ENCODE measurements at regions not wholly inside any gene's neighbourhood (a gene's known extent, or its start where the extent isn't known, plus 50 kb on each side); places are given as distances from the start of the nearest gene placed in this dataset.

DNA sequence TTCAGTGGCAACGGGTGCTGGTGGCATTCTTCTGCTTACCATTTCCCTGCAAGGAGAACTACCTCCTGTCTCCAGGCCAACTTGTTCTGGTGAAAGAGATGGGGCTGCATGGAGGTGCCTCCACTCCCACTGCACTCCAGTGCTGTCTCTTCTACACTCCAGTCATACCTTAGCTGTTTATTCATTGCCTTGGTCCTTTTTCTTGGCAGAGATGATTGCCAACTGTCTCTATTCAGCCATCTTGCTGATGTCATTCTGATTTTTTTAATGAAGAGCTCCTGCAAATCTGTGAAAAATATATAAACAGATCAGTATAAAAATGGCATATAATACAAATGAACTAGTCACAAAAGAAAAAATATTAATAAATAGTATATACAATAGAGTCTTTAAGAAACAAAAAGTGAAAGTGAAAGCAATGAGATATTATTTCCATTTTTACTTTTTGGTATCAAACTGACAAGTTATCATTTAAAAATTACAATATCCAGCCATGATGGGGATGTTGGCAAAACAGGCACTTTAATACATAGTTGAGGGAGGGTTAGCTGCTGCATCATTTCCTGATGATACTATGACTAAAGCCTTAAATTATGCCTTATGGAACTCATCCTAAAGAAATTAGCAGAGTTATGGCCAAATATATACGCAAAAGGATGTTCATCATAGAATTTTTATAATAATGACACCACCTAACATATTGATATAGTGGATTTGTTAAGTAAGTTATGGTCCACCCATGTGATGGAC, 109.4 kb downstream of the CARTPT start:
- no peak for TF ChIP-seq EZH2 (IDR thresholded peaks at IDR 0.05; ENCODE audit: low read length, missing control alignments)
- TF ChIP-seq, protein P1, sequence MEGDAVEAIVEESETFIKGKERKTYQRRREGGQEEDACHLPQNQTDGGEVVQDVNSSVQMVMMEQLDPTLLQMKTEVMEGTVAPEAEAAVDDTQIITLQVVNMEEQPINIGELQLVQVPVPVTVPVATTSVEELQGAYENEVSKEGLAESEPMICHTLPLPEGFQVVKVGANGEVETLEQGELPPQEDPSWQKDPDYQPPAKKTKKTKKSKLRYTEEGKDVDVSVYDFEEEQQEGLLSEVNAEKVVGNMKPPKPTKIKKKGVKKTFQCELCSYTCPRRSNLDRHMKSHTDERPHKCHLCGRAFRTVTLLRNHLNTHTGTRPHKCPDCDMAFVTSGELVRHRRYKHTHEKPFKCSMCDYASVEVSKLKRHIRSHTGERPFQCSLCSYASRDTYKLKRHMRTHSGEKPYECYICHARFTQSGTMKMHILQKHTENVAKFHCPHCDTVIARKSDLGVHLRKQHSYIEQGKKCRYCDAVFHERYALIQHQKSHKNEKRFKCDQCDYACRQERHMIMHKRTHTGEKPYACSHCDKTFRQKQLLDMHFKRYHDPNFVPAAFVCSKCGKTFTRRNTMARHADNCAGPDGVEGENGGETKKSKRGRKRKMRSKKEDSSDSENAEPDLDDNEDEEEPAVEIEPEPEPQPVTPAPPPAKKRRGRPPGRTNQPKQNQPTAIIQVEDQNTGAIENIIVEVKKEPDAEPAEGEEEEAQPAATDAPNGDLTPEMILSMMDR (conservative IDR thresholded peaks at IDR 0.05 in 1 of 2, IDR thresholded peaks at IDR 0.05 in 1 of 2; ENCODE audit: low read depth in 1 of 2, low read length in 2 of 2) = no peak
- Histone ChIP-seq H3K4me2 (ENCODE audit: extremely low read depth, insufficient read depth, low read length) (no peak overlapping the region), H2AFZ (ENCODE audit: low read length) (no peak overlapping the region), H3K9me3 (ENCODE audit: control insufficient read depth, insufficient read depth, low read depth, low read length) (no peaks in the 10 kb centered on the region), H4K20me1 (ENCODE audit: control insufficient read depth, extremely low read depth, insufficient read depth, low read length) (no peaks in the 10 kb centered on the region), H3K9ac (ENCODE audit: insufficient read depth, low read length) (no peak overlapping the region), H3K4me3 (replicated peaks in 1 of 4; ENCODE audit: control extremely low read depth in 1 of 4, insufficient read depth in 1 of 4, low read depth in 3 of 4, low read length in 4 of 4) (no peak overlapping the region), H3K4me1 (ENCODE audit: control insufficient read depth, extremely low read depth, insufficient read depth, low read length) (peaks cover 5% of the 10 kb centered on the region), H3K36me3 (ENCODE audit: control insufficient read depth, insufficient read depth, low read length) (no peaks in the 10 kb centered on the region), H3K79me2 (ENCODE audit: control insufficient read depth, insufficient read depth, low read length) (no peaks in the 10 kb centered on the region), H3K27ac (ENCODE audit: insufficient read depth, low read length) (no peak overlapping the region), H3K27me3 (ENCODE audit: control insufficient read depth, insufficient read depth, low read length) (no peaks in the 10 kb centered on the region)
- peak; percentile 30 to 37 for DNase-seq (ENCODE audit: low read depth in 2 of 2)

DNA sequence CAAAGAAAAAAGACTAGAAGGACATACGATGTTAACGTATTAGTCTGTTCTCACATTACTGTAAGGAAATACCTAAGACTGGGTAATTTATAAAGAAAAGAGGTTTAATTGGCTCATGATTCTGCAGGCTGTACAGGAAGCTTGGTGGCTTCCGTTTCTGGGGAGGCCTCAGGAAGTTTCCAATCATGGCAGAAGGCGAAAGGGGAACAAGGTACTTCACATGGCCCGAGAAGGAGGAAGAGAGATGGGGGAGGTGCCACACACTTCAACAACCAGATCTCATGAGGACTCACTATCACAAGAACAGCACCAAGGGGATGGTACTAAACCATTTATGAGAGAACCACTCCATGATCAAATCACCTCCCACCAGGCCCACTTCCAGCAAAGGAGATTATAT, 110.1 kb downstream of the CARTPT start:
- no peak overlapping the region for H3K27ac ChIP-seq (ENCODE audit: insufficient read depth, low read length)
- no peaks in the 10 kb centered on the region for H3K36me3 ChIP-seq (ENCODE audit: control insufficient read depth, insufficient read depth, low read length)
- no peaks in the 10 kb centered on the region for H3K27me3 ChIP-seq (ENCODE audit: control insufficient read depth, insufficient read depth, low read length)
- no peak overlapping the region for H3K4me2 ChIP-seq (ENCODE audit: extremely low read depth, insufficient read depth, low read length)
- H3K79me2 ChIP-seq (ENCODE audit: control insufficient read depth, insufficient read depth, low read length) = no peaks in the 10 kb centered on the region
- no peak overlapping the region for H2AFZ ChIP-seq (ENCODE audit: low read length)
- TF ChIP-seq EZH2 (IDR thresholded peaks at IDR 0.05; ENCODE audit: low read length, missing control alignments) = no peak
- TF ChIP-seq, protein P1 (conservative IDR thresholded peaks at IDR 0.05 in 1 of 2, IDR thresholded peaks at IDR 0.05 in 1 of 2; ENCODE audit: low read depth in 1 of 2, low read length in 2 of 2) = no peak
- H4K20me1 ChIP-seq (ENCODE audit: control insufficient read depth, extremely low read depth, insufficient read depth, low read length) = no peaks in the 10 kb centered on the region
- no peaks in the 10 kb centered on the region for H3K9me3 ChIP-seq (ENCODE audit: control insufficient read depth, insufficient read depth, low read depth, low read length)
- H3K4me1 ChIP-seq (ENCODE audit: control insufficient read depth, extremely low read depth, insufficient read depth, low read length) = peaks cover 5% of the 10 kb centered on the region
- H3K4me3 ChIP-seq (replicated peaks in 1 of 4; ENCODE audit: control extremely low read depth in 1 of 4, insufficient read depth in 1 of 4, low read depth in 3 of 4, low read length in 4 of 4) = no peak overlapping the region
- no peak for DNase-seq (ENCODE audit: low read depth in 2 of 2)
- H3K9ac ChIP-seq (ENCODE audit: insufficient read depth, low read length) = no peak overlapping the region

DNA sequence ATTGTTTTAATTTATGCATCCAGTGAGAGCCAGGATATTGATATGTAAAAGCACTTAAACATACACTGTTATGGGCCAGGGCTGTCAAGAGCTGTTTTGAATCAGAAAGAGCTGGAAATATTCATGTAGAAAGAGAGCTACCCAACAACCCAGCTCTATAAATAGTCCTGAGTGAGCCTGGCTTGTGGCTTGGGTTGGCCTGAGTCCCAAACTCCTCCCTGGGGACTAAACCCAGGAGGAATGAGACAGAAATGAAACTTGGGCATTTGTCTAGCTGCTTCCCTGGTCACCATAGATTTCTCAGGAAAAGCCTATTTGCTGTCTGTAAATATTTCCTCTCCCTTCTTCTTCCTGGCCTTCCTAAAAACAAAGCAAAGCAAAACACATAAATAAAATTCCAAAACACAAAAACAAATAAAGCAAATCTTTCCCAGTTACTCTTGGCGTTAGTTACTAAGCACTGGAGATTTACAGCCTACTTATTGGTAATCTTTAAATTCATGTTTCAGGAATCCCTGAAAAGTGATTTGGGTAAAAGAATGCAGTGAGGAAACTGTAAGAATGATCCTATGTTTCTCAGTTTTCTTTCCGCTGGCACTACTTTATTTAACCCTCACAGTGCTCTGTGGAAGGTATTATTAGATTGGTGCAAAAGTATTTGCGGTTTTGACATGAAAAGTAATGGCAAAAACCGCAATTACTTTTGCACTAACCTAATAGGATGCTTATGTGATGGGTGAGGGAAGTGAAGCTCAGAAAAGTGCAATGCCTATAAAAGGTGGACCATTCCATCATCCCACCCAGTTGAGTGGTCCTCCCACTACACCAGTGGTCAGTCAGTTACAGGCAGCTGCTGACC, 111.8 kb downstream of the CARTPT start:
- DNase-seq (ENCODE audit: low read depth in 2 of 2) = peak; percentile 86 to 88
- H3K4me2 ChIP-seq (ENCODE audit: extremely low read depth, insufficient read depth, low read length) = peak overlapping the region; percentile 66
- no peaks in the 10 kb centered on the region for H3K36me3 ChIP-seq (ENCODE audit: control insufficient read depth, insufficient read depth, low read length)
- no peaks in the 10 kb centered on the region for H3K9me3 ChIP-seq (ENCODE audit: control insufficient read depth, insufficient read depth, low read depth, low read length)
- H3K9ac ChIP-seq (ENCODE audit: insufficient read depth, low read length) = no peak overlapping the region
- H3K27me3 ChIP-seq (ENCODE audit: control insufficient read depth, insufficient read depth, low read length) = no peaks in the 10 kb centered on the region
- H3K27ac ChIP-seq (ENCODE audit: insufficient read depth, low read length) = no peak overlapping the region
- TF ChIP-seq, protein P1 (conservative IDR thresholded peaks at IDR 0.05 in 1 of 2, IDR thresholded peaks at IDR 0.05 in 1 of 2; ENCODE audit: low read depth in 1 of 2, low read length in 2 of 2) = no peak
- H3K4me3 ChIP-seq (replicated peaks in 1 of 4; ENCODE audit: control extremely low read depth in 1 of 4, insufficient read depth in 1 of 4, low read depth in 3 of 4, low read length in 4 of 4) = no peak overlapping the region
- peak overlapping the region; percentile 24 for H2AFZ ChIP-seq (ENCODE audit: low read length)
- no peaks in the 10 kb centered on the region for H4K20me1 ChIP-seq (ENCODE audit: control insufficient read depth, extremely low read depth, insufficient read depth, low read length)
- no peaks in the 10 kb centered on the region for H3K79me2 ChIP-seq (ENCODE audit: control insufficient read depth, insufficient read depth, low read length)
- H3K4me1 ChIP-seq (ENCODE audit: control insufficient read depth, extremely low read depth, insufficient read depth, low read length) = peaks cover 5% of the 10 kb centered on the region
